NB4 (cell line): ENCODE measurements at regions not wholly inside any gene's neighbourhood (a gene's known extent, or its start where the extent isn't known, plus 50 kb on each side); places are given as distances from the start of the nearest gene placed in this dataset.

Source experiments
- POLR2A ChIP-seq: IDR thresholded peaks from 2 replicates; pipeline ENCODE4 v1.6.1; 2011; ENCODE audit warnings: mild to moderate bottlenecking; ENCODE audit not compliant: insufficient read length; ENCODE audit errors: extremely low read depth
- TF ChIP-seq, protein P1 (sequence below): IDR thresholded peaks from one replicate; pipeline ENCODE4 v1.5.1; 2012; ENCODE audit warnings: low read depth, low read length

GRCh38 chr11:21653951-21654421 is 538.9 kb upstream of the ANO5 start:
- TF ChIP-seq, protein P1, sequence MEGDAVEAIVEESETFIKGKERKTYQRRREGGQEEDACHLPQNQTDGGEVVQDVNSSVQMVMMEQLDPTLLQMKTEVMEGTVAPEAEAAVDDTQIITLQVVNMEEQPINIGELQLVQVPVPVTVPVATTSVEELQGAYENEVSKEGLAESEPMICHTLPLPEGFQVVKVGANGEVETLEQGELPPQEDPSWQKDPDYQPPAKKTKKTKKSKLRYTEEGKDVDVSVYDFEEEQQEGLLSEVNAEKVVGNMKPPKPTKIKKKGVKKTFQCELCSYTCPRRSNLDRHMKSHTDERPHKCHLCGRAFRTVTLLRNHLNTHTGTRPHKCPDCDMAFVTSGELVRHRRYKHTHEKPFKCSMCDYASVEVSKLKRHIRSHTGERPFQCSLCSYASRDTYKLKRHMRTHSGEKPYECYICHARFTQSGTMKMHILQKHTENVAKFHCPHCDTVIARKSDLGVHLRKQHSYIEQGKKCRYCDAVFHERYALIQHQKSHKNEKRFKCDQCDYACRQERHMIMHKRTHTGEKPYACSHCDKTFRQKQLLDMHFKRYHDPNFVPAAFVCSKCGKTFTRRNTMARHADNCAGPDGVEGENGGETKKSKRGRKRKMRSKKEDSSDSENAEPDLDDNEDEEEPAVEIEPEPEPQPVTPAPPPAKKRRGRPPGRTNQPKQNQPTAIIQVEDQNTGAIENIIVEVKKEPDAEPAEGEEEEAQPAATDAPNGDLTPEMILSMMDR = no peak
- no peak for TF ChIP-seq POLR2A
